GM19043 (cell line): ENCODE measurements at regions not wholly inside any gene's neighbourhood (a gene's known extent, or its start where the extent isn't known, plus 50 kb on each side); places are given as distances from the start of the nearest gene placed in this dataset.
"Not testable (repeated sequence)": the region's sequence is repeated elsewhere in the genome, so short reads cannot be mapped to it uniquely, and the experiment has no call there.

Source experiments
- ATAC-seq: cut with Tn5 transposase; IDR thresholded peaks from one replicate; pipeline ENCODE4 v1.9.1; 2021; ENCODE audit warnings: low read depth; ENCODE audit not compliant: unreplicated experiment

DNA sequence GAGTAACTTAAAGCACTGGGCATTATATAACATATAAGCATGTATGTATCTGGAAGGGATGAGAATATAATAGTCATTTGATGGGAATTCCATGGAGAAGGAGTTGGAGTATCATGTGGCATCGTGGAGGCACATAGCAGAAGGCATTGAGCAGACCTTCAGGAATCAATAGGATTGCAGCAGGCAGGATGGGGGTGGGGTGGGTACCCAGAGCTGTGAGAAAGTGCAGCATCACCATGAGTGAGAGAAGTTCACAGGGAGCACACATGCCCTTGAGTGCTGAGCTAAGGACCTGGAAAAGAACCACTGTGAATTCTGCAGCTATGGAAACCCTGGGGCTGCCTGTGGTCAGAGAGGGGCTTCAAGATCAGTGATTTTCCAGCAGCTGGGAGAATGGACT lies 57.3 kb downstream of the MED10 start:
- ATAC-seq, result no peak

DNA sequence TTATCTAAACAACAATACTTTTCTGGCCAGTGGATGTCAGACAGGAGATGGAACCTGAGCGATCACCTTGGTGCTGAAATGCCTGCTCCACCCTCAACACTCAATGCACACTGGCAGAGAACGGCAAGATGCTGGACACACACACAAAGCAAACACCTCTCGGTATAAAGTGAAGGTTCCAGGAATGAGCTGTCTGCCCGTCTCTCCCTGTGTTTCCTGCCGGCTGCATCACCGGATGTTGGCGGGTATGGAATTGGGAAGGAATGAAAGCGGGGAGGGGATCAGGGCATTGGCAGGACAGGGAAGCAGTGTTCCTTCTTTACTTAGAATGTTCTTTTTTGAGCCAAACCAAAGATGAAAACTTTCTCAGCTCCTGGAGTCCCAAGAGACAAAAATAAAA lies 59.2 kb downstream of the MED10 start:
- no peak for ATAC-seq

DNA sequence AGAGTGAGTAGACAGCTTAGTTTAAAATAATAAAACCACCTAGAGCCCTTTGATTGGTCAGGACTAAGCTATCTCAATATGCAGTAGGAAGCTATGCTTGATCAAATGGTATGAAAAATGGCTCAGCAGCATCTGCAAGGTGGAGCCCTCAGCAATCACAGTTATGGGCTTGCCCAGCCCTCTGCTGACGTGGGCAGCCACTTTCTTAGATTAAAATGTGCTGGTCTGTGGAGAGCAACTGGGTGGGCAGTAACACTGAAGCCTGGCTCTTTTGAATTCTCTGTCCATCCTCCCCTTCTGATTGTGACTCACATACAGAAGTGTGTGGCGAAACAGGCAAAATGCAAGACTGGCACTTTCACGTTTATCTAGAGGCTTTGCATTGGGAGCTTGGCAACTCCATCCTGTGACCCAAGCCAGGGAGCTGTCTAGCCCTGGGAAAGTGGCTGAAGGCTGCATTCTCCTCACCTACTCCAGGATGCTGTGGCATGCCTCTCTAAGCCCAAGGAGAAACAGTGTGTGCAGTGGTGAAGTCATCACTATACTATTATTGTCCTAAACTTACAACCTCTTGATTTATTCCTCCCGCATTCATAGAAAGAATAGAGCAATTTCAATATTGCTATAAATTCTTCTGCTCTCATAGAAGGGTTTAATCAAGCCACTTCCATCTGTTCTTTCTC lies 61.1 kb downstream of the MED10 start:
- ATAC-seq, result no peak

- ATAC-seq, result no peak
Measured at GRCh38 chr5:6315580-6315979, 62.8 kb downstream of the MED10 start.

DNA sequence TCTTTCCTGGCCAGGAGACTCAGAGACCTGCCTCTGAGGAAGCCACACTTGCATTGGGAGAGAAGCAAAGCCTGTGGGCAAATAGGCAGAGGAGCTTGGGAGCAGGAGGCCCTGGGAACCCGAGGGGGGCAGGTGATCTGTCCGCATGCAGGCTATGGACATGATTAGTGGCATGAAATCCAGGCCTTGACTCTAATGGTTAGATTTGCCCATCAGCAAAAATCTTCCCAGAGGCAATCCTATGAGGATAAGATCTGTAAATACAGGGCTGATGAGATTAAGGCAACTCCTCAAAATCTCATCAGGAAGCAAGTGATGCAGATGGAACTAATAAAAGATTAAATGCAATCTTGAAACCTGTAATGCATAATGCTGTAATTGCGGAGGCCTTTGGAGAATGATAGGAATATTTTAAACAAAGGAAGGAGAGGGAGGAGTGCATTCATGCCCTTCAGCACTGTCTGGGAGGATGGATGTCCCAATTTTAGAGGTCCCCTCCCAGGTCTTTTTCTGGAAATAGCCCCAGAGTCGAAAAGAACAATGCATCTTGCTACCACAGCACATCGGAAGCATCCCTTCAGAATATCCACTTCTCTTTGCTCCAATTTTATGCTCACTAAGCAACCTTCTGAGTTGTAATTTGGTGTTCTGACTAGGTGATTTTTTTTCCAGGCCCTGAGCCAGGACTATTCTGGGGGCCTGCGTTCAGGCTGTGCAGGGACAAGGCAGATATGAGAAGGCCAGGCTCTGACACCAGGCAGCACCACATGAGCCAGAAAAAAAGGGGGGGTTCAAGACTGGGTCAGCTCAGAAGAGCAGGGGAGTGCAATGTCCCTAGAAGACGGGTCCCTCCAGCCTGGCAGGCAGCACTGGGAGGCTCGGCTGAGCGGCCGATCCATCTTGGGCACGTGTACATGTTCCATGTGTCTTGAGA lies 66.5 kb downstream of the MED10 start:
- ATAC-seq, result no peak

DNA sequence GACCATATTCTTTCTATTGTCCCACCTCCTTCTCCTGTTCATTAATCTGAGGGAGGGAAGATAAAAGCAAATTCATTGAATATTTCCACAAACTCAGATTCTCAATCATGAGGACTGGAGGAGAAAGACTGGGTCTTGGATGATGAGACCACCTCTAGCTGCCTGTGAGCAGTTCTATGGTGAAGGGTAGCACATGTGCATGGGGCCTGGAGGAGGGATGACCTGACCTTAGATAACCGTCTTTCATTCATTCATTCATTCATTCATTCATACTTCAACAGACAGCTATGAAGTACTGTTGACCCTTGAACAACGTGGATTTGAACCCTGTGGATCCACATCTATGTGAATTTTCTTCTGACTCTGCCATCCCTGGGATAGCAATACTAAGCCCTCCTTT lies 68.4 kb downstream of the MED10 start:
- ATAC-seq, result no peak

GRCh38 chr5:6308683-6309082 lies 69.7 kb downstream of the MED10 start:
- ATAC-seq, result no peak

GRCh38 chr5:6307304-6307703 lies 71.0 kb downstream of the MED10 start:
- ATAC-seq, result no peak

GRCh38 chr5:6305853-6306252 lies 72.5 kb downstream of the MED10 start:
- ATAC-seq, result no peak

- ATAC-seq, result no peak
Measured at GRCh38 chr5:6302684-6303083, 75.7 kb downstream of the MED10 start.

GRCh38 chr5:6302075-6302474 lies 76.3 kb downstream of the MED10 start:
- no peak for ATAC-seq

DNA sequence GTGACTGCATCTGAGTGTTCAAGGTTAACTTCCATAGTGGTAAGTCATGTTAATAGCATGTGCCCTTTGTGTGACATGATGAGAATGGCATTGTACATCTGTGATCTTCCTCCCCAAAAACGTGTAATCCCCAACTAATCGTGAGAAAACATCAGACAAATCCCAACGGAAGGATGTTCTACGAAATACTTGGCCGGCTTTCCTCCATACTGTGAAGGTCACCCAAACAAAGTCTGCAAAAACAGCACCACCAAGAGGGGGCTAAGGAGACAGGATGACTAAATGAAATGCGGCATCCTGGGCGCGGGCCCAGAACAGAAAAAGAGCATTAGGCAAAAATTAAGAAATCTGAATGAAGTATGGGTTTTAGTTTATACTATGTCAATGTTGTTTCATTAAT lies 81.8 kb downstream of the MED10 start:
- no peak for ATAC-seq

GRCh38 chr5:6291961-6292360 lies 86.4 kb downstream of the MED10 start:
- ATAC-seq, result no peak

DNA sequence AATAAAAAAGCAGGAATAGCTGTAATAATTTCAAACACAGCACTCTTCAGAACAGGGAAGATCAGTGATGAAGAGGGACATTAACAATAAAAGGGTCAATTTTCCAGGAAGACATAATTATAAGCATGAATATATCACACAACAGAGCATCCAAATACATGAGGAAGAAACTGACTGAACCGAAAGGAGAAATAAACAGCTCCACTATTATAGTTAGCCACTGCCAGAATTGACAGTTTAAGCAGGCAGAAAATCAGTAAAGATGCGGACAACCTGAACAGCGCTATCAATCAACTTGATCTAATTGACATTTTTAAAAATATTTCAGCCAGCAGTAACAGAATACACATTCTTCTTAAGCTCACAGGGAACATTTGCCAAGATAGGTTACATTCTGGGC lies 89.1 kb downstream of the MED10 start:
- no peak for ATAC-seq

- ATAC-seq, result no peak
Measured at GRCh38 chr5:6287176-6287575, 91.2 kb downstream of the MED10 start.

- ATAC-seq, result no peak
Measured at GRCh38 chr5:6286404-6286803, 91.9 kb downstream of the MED10 start.

GRCh38 chr5:6284491-6284890 lies 93.9 kb downstream of the MED10 start:
- not testable (repeated sequence) for ATAC-seq

DNA sequence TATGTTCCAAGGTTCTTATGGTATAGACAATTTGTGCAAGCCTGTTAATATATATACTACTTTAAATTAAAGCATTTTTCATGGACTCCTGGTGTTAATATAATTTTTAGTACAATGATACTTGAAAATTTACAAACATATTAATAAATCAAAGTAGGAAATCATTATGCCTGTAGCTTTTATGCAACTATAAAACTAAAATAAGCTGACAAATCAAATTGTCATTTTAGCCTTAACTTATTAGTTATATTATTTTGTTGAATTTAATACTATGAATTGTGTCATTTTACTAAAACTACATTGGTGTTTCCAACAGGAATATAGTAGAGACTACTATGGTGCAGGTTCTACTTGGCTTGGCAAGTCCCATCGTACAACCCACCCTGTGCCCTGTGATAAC lies 96.0 kb downstream of the MED10 start:
- no peak for ATAC-seq

GRCh38 chr5:6281818-6282217 lies 96.5 kb downstream of the MED10 start:
- ATAC-seq, result no peak

DNA sequence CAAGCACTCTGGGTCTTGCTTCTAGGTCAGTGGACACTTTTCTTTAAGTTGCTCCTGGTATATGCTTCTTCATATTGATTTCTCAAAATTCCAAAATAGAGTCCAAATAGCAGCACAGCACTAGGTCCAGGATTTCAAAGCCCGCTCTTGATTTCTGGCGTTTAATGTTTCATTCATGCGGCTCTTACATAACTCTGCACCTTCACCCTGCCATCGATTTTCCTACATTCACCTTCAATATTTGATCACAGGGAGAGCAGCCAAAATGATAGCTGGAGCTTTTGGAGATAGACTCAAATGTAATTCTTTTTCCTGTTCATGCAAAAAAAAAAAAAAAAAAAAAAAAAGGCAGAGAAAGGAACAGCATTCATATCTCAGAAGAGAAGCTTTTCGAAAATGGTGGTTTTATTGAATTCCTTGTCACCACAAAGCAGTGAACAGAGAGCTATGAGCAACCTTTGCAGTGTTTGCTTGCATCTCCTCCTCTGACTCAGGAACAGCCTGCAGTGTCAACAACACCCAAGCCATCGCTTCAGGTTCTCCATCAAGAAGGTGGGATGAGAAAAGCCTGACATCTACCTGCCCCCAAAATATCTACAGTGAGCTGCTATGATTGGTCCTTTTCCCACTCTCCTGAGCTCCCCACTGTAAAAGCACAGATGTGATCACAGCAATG lies 97.8 kb downstream of the MED10 start:
- ATAC-seq, result no peak

DNA sequence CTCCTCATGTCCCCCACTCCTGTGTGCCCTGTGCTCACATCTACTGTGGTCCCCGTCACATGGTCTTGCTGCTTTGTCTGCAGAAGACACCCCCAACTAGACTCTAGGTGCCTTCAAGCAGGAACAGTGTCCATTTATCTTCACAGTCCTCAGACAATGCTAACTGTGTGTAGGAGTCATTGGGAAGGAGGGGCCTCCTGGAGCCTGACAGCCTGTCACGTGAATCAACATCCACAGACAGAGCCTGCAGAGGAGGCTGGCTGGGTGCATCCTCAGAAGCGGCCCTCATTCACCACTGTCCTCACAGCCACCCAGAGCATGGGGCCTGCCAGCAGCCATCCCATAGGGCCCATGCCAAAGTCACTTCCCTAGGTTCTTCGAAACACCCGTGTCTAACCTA lies 98.7 kb downstream of the MED10 start:
- ATAC-seq, result no peak
